SKM-1 (cell line): ENCODE measurements at regions not wholly inside any gene's neighbourhood (a gene's known extent, or its start where the extent isn't known, plus 50 kb on each side); places are given as distances from the start of the nearest gene placed in this dataset.

Experiments used
- DNase-seq: peaks from one replicate; lab custom pipeline; 2025; ENCODE audit not compliant: unreplicated experiment; lab: John Stamatoyannopoulos, UW

GRCh38 chr2:129702416-129703176 is 276.9 kb upstream of the RAB6C start:
- no peak for DNase-seq

- DNase-seq: no peak
Observed at GRCh38 chr2:129705085-129705484, 274.4 kb upstream of the RAB6C start.

GRCh38 chr2:129707800-129708199 is 271.7 kb upstream of the RAB6C start:
- no peak for DNase-seq

GRCh38 chr2:129708221-129708967 is 271.1 kb upstream of the RAB6C start:
- DNase-seq: no peak

- no peak for DNase-seq
Observed at GRCh38 chr2:129709001-129709955, 270.2 kb upstream of the RAB6C start.

GRCh38 chr2:129709956-129710598 is 269.4 kb upstream of the RAB6C start:
- DNase-seq: no peak

GRCh38 chr2:129710670-129711495 is 268.6 kb upstream of the RAB6C start:
- DNase-seq: no peak

- DNase-seq: no peak
Observed at GRCh38 chr2:129711816-129712675, 267.4 kb upstream of the RAB6C start.

- no peak for DNase-seq
Observed at GRCh38 chr2:129712676-129712985, 266.8 kb upstream of the RAB6C start.

GRCh38 chr2:129713337-129713736 is 266.1 kb upstream of the RAB6C start:
- DNase-seq: no peak

- no peak for DNase-seq
Observed at GRCh38 chr2:129716781-129717559, 262.5 kb upstream of the RAB6C start.

- no peak for DNase-seq
Observed at GRCh38 chr2:129717560-129718130, 261.8 kb upstream of the RAB6C start.

- no peak for DNase-seq
Observed at GRCh38 chr2:129719335-129719734, 260.1 kb upstream of the RAB6C start.

- DNase-seq: no peak
Observed at GRCh38 chr2:129720360-129720759, 259.1 kb upstream of the RAB6C start.

- no peak for DNase-seq
Observed at GRCh38 chr2:129720761-129721160, 258.7 kb upstream of the RAB6C start.

- DNase-seq: no peak
Observed at GRCh38 chr2:129721236-129721635, 258.2 kb upstream of the RAB6C start.

- no peak for DNase-seq
Observed at GRCh38 chr2:129721846-129722245, 257.6 kb upstream of the RAB6C start.
